Heart left ventricle (tissue), 16 donors: ENCODE measurements at regions not wholly inside any gene's neighbourhood (a gene's known extent, or its start where the extent isn't known, plus 50 kb on each side); places are given as distances from the start of the nearest gene placed in this dataset.

Experiments used
- ATAC-seq, 4 donors: fragments of 200-7000 bp; cut with Tn5 transposase; one replicate each; pipeline ENCODE4 v1.9.1; 2020 to 2022; ENCODE audit warnings: moderate library complexity in 4 of 4, mild to moderate bottlenecking in 3 of 4, moderate number of reproducible peaks in 1 of 4
- DNase-seq, 5 donors: peaks; one replicate each; pipeline ENCODE4 v3.0.0-alpha.2; 2020
- H3K27ac ChIP-seq, 12 donors: fragments of 200-600 bp; sonication (generic) in 4 of 12; one replicate each; pipeline versions ENCODE4 v1.5.0 to v1.8.0; 2016 to 2022; ENCODE audit warnings: mild to moderate bottlenecking in 2 of 12
- H3K27me3 ChIP-seq, 9 donors: fragments of 200-600 bp; sonication (generic) in 2 of 9; one replicate each; pipeline versions ENCODE4 v1.5.1 to v1.8.0; 2016 to 2022; ENCODE audit warnings: mild to moderate bottlenecking in 3 of 9
- H3K36me3 ChIP-seq, 9 donors: fragments of 200-600 bp; sonication (generic) in 2 of 9; one replicate each; pipeline versions ENCODE4 v1.5.0 to v1.8.0; 2018 to 2022; ENCODE audit warnings: mild to moderate bottlenecking in 2 of 9
- H3K4me1 ChIP-seq, 12 donors: fragments of 200-600 bp; sonication (generic) in 4 of 12; one replicate each; pipeline versions ENCODE4 v1.5.0 to v1.8.0; 2016 to 2022; ENCODE audit warnings: mild to moderate bottlenecking in 3 of 12
- H3K4me3 ChIP-seq, 12 donors: fragments of 200-600 bp; sonication (generic) in 4 of 12; one replicate each; pipeline versions ENCODE4 v1.5.0 to v1.8.0; 2017 to 2022; ENCODE audit warnings: mild to moderate bottlenecking in 9 of 12, moderate library complexity in 4 of 12
- H3K9me3 ChIP-seq, 12 donors: fragments of 200-600 bp; sonication (generic) in 4 of 12; one replicate each; pipeline versions ENCODE4 v1.5.0 to v1.8.0; 2016 to 2022; ENCODE audit warnings: mild to moderate bottlenecking in 1 of 12
- POLR2A ChIP-seq, 2 donors: fragments of 450-650 bp; IDR thresholded peaks; one replicate each; pipeline ENCODE4 v1.6.1; 2017; ENCODE audit warnings: antibody characterized with exemption in 2 of 2, mild to moderate bottlenecking in 2 of 2, moderate library complexity in 2 of 2
- WGBS, 4 donors: extraction: QIAGEN DNeasy Blood & Tissue Kit in 2 of 4; methylation state at CpG; one replicate each; pipeline versions ENCODE4 v1.1.5 to v1.1.7; 2013 to 2018; 5-methylcytosine and 5-hydroxymethylcytosine counted together
- intact Hi-C, 10 donors: fragments of 100-400 bp; cut with DNase I; formaldehyde crosslinking; loops; one replicate each; pipeline versions ENCODE4 v1.11.1 to v1.14.2; 2022
- TF ChIP-seq, protein P1 (sequence below), 12 donors: fragments of 200-600 bp; sonication (generic) in 4 of 12; IDR thresholded peaks; one replicate each; pipeline versions ENCODE4 v1.5.0 to v1.8.0; 2018 to 2022; ENCODE audit warnings: antibody characterized with exemption in 12 of 12, mild to moderate bottlenecking in 5 of 12
- donor health status: ischemic (EF 13 %, LVEDD 7.1; RV severe dilation, severe dysfunction).
- donor health status: healthy with polysubstance abuse.
- donor health status: DM: no; HTN: yes; CAD: no.
- donor health status: DM: no; HTN: no; CAD: no.
- donor health status: ischemic (EF 25% LVEDD 6.9; RV normal size, moderate dysfunction).
- donor health status: ischemic (EF 25% LVEDD 5.7; RV mildly dilated, moderate dysfunction).
- donor health status: healthy.
- donor health status: DM: yes; HTN: yes; CAD: no.
- donor health status: ischemic (EF 35%, LVEDD 5.7; RV mildly dilated, moderate dysfunction).
- donor health status: nonischemic (EF 11% LVEDD 7.7; RV severe dilation, severe dysfunction).
- donor health status: DM: yes; HTN: yes; CAD: no.
- donor health status: PGD.
- donor health status: ischemic (EF 29% LVEDD 5.4; RV normal size, mild dysfunction).
- donor health status: nonischemic (EF 23%, LVEDD 6.1; RV moderate dilation, normal function).

DNA sequence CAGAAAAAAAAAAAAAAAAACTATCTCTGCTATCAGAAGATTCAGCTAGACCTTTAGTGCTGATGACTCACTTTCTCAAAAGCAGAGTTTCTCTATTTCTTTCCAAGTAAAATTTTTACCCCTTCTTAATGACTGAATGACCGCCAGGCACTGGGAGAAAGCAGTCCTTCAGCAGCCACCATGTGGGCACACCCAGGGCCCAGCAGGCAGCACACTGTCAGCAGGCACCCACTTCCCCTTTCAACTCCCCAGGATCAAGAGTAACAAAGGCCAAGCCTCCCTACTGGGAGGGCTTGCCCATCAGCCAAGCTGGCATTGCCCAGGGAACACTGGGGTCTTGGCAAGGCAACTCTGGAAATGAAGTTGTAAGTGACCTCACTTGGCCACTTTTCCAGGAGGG lies 201.9 kb upstream of the MAMLD1 start:
- WGBS, 4 donors: 55 to 96% (median 84%) methylated on average over 1 of the region's 1 CpG
- Histone ChIP-seq H3K36me3 (no peaks in the 10 kb centered on the region), H3K4me3 (no peak overlapping the region), H3K9me3 (no peaks in the 10 kb centered on the region), H3K27me3 (peaks cover 0 to 3% (median 0%) of the 10 kb centered on the region in 9 donors), H3K27ac (no peak overlapping the region), H3K4me1 (no peaks in the 10 kb centered on the region)
- DNase-seq: no peak
- no peak for ATAC-seq
- intact Hi-C loops: no loop called here
- TF ChIP-seq, protein P1, sequence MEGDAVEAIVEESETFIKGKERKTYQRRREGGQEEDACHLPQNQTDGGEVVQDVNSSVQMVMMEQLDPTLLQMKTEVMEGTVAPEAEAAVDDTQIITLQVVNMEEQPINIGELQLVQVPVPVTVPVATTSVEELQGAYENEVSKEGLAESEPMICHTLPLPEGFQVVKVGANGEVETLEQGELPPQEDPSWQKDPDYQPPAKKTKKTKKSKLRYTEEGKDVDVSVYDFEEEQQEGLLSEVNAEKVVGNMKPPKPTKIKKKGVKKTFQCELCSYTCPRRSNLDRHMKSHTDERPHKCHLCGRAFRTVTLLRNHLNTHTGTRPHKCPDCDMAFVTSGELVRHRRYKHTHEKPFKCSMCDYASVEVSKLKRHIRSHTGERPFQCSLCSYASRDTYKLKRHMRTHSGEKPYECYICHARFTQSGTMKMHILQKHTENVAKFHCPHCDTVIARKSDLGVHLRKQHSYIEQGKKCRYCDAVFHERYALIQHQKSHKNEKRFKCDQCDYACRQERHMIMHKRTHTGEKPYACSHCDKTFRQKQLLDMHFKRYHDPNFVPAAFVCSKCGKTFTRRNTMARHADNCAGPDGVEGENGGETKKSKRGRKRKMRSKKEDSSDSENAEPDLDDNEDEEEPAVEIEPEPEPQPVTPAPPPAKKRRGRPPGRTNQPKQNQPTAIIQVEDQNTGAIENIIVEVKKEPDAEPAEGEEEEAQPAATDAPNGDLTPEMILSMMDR (IDR thresholded peaks at IDR 0.05): no peak
- no peak for TF ChIP-seq POLR2A (IDR thresholded peaks at IDR 0.05)

DNA sequence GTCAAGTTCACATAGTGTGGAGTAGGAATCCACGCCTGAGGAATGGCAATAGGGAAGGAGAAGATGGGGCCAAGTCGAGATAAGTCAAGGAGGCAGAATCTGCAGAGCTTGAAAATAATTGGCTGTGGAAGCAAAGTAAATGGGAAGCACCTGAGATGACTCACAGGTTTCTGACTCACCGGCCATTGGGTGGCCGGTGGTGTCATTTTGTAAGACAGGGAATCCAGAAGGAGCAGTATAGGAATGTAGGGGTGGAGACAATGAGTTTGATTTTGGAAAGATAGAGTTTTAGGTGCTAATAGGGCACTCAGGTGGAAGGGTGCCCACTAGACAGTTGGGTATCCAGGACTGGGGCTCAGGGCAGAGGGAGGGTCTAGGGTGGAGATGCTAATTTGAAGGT lies 201.0 kb upstream of the MAMLD1 start:
- Histone ChIP-seq H3K36me3 (no peaks in the 10 kb centered on the region), H3K4me3 (no peak overlapping the region), H3K27me3 (peaks cover 0 to 3% (median 0%) of the 10 kb centered on the region in 9 donors), H3K4me1 (no peaks in the 10 kb centered on the region), H3K27ac (no peak overlapping the region), H3K9me3 (no peaks in the 10 kb centered on the region)
- intact Hi-C loops: no loop called here
- whole genome bisulfite sequencing, 4 donors: 75 to 95% (median 84%) methylated on average over 4 of the region's 4 CpGs
- no peak for ATAC-seq
- TF ChIP-seq, protein P1 (IDR thresholded peaks at IDR 0.05): no peak
- TF ChIP-seq POLR2A (IDR thresholded peaks at IDR 0.05): no peak
- no peak for DNase-seq

DNA sequence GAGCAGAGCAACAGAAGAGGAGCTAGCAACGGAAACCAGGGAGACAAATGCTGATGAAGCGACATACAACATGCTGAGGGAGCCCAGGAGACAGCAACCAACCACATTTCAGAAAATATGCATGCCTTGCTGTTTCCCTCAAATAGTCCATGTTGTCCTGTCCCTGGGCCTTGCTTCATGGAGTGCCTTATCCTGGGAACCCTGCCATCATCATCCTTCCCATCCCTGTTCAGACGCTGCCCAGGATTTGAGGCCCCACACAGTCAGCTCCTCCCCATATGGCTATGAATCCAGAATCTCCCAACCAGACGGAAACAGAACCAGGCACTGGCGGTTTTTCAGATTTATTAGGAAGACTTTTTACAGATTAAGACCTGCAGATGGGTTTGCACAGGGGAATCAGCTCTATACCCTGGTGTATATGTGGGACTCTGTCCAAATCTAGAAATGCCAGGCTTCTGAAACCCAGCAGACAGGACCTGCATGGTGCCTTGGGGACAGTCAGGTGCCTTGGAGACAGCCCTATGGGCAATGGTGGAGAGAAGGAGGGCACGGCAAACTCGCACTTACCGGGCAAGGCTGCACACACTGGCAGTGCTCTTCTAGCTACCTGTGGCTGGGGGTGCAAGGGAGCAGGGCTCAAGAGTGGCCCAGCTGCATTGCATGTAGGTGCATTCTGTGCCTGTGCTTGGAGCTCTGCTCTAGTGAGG lies 199.7 kb upstream of the MAMLD1 start:
- Histone ChIP-seq H3K27ac (no peak overlapping the region), H3K4me1 (no peaks in the 10 kb centered on the region), H3K4me3 (no peak overlapping the region), H3K27me3 (peaks cover 0 to 3% (median 0%) of the 10 kb centered on the region in 9 donors), H3K9me3 (no peaks in the 10 kb centered on the region), H3K36me3 (no peaks in the 10 kb centered on the region)
- TF ChIP-seq, protein P1 (IDR thresholded peaks at IDR 0.05): no peak
- no peak for TF ChIP-seq POLR2A (IDR thresholded peaks at IDR 0.05)
- 66 to 91% (median 81%) methylated on average over 8 of the region's 8 CpGs for WGBS, 4 donors
- intact Hi-C loops: no loop called here
- ATAC-seq (no peak), DNase-seq (no peak)

DNA sequence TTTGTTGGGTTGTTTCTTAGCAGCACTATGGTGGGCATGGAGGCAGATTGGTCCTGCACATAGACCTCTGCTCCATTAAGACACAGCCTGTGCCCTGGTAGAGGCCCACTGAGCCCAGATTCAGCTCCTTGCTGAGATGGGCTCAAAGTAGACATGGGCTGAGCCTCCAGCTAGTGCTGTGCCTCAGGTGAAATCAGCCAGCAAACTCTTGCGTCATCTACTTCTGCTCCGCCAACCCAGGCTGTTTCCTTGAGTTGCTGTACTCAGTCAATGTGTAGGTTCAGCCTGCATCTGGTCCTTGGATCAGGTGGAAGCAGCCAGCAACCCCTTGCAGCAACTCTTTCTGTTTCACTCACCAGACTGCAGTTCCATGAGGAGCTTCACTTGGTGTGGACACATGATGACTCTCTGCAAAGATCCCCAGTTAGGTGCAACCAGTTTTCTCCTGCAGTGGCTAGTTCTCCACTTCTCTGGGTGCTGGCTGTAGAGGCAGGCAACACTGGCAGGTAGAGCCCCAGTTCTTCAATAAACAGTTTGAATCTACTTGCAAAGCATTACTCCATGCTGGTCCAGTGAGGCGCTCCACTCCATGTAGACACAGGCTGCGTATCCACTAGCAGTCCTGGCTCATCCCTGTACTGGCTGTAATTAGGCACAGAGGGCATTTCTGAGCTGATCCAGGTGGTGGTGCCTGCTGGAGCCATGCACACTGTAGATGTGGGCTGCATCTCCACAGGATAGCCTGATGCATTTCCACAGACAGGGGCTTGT lies 199.0 kb upstream of the MAMLD1 start:
- Histone ChIP-seq H3K27ac (no peak overlapping the region), H3K4me3 (no peak overlapping the region), H3K4me1 (no peaks in the 10 kb centered on the region), H3K9me3 (no peaks in the 10 kb centered on the region), H3K36me3 (no peaks in the 10 kb centered on the region), H3K27me3 (peaks cover 0 to 3% (median 0%) of the 10 kb centered on the region in 9 donors)
- WGBS, 4 donors: 81 to 100% (median 97%) methylated on average over 2 to 4 of the region's 4 CpGs
- intact Hi-C loops: no loop called here
- no peak for DNase-seq
- no peak for ATAC-seq
- TF ChIP-seq, protein P1 (IDR thresholded peaks at IDR 0.05): no peak
